ENCODE measurements at regions not wholly inside any gene's neighbourhood (a gene's known extent, or its start where the extent isn't known, plus 50 kb on each side); places are given as distances from the start of the nearest gene placed in this dataset.

GRCh38 chr4:164648849-164649212 lies 105.1 kb upstream of the SMIM31 start:
- H3K23me2 ChIP-seq (ENCODE audit: insufficient read length, low read depth, low read length, poor library complexity, severe bottlenecking): no peaks in the 10 kb centered on the region
- H2BK12ac ChIP-seq (ENCODE audit: insufficient read length, low read depth, low read length): no peak overlapping the region
- no peak overlapping the region for H3K23ac ChIP-seq (ENCODE audit: insufficient read length, low read depth, low read length)
- H2AFZ ChIP-seq (ENCODE audit: low read length): no peak overlapping the region
- no peak overlapping the region for H3K56ac ChIP-seq (ENCODE audit: insufficient read length, low read depth, low read length)
- no peaks in the 10 kb centered on the region for H4K20me1 ChIP-seq (ENCODE audit: control insufficient read depth, insufficient read depth, insufficient read length)
- H3K9me3 Mint-ChIP-seq: peaks cover 0 to 2% of the 10 kb centered on the region in 2 experiments; a peak in 2 of 5 replicates
- no CpG with 5 or more reads among the region's 4 CpGs for WGBS (ENCODE audit: extremely low coverage, insufficient read length, low lambda C conversion rate)
- H4K8ac ChIP-seq (replicated peaks; ENCODE audit: insufficient read length, low read depth, low read length): no peak overlapping the region
- no peak overlapping the region for H2AK5ac ChIP-seq (ENCODE audit: insufficient read length, low read length)
- no peak for TF ChIP-seq CTCF (conservative IDR thresholded peaks at IDR 0.05)
- no peak overlapping the region for H2BK20ac ChIP-seq (ENCODE audit: low read depth, low read length, poor library complexity, severe bottlenecking)
- H3K18ac ChIP-seq (ENCODE audit: insufficient read length, low read depth, low read length): no peak overlapping the region
- no peaks in the 10 kb centered on the region for H3K4me1 ChIP-seq (ENCODE audit: insufficient read depth, low read length)
- H3K27ac Mint-ChIP-seq: no peak overlapping the region
- no peak overlapping the region for H2BK15ac ChIP-seq (ENCODE audit: low read depth, low read length)
- H3K9ac ChIP-seq (ENCODE audit: extremely low read depth, insufficient read length, low read length): no peak overlapping the region
- no peaks in the 10 kb centered on the region for H3K4me1 Mint-ChIP-seq
- H2BK5ac ChIP-seq (ENCODE audit: insufficient read length, low read length): no peak overlapping the region
- no peak overlapping the region for H4K5ac ChIP-seq (ENCODE audit: insufficient read length, low read depth, low read length)
- no peak for DNase-seq
- H3K27me3 ChIP-seq (ENCODE audit: insufficient read depth, low read length): no peaks in the 10 kb centered on the region
- H3K36me3 Mint-ChIP-seq (ENCODE audit: insufficient read depth in 1 of 3, low read depth in 3 of 3): no peaks in the 10 kb centered on the region
- no peaks in the 10 kb centered on the region for H3K79me1 ChIP-seq (ENCODE audit: insufficient read depth, low read depth, low read length, poor library complexity, severe bottlenecking)
- no peak overlapping the region for H3K4me2 ChIP-seq (ENCODE audit: insufficient read depth, insufficient read length, low read length)
- no peak overlapping the region for H3K27ac ChIP-seq (ENCODE audit: insufficient read length, low read depth, low read length)
- H3K9me3 ChIP-seq (ENCODE audit: control insufficient read depth, low read depth, low read length): no peaks in the 10 kb centered on the region
- no peak overlapping the region for H3K4ac ChIP-seq (ENCODE audit: low read depth, low read length)
- no peak overlapping the region for H3T11ph ChIP-seq (ENCODE audit: low read length)
- H3K27me3 Mint-ChIP-seq (ENCODE audit: low read depth): no peaks in the 10 kb centered on the region; the same call in 1 of the 2 replicates
- no peak overlapping the region for H3K4me3 Mint-ChIP-seq
- no peak overlapping the region for H2BK120ac ChIP-seq (ENCODE audit: low read depth, low read length, poor library complexity, severe bottlenecking)
- no peak overlapping the region for H4K91ac ChIP-seq (ENCODE audit: insufficient read length, low read depth, low read length)
- H3K14ac ChIP-seq (ENCODE audit: insufficient read depth, low read length): no peak overlapping the region
- no peaks in the 10 kb centered on the region for H3K79me2 ChIP-seq (ENCODE audit: insufficient read depth, low read length)
